ENCODE measurements at regions not wholly inside any gene's neighbourhood (a gene's known extent, or its start where the extent isn't known, plus 50 kb on each side); places are given as distances from the start of the nearest gene placed in this dataset.

DNA sequence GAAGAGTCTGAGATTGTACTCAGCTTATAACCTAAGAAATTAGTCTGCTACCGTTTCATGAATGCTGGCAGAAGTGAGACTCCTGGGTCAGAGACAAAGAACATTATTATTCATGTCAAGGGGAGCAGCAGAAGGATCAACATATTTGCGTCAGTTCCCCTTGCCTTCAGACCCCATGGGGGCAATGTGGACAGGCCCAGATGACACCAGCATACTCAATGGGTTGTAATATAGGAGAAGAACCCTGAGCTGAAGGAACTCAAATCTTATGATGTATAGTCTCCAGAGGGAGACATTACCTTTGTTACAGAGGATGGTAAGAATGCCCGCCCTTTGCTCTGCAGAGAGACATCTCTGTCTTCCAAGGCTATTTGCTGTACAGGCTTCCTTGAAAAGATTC, 384.4 kb downstream of the EPM2A start (continued):
- TF ChIP-seq CTCF (IDR thresholded peaks at IDR 0.05; ENCODE audit: low read depth, low read length, missing input control) (no peak), FOXA1 (IDR thresholded peaks at IDR 0.05) (no peak), MAX (IDR thresholded peaks at IDR 0.05) (no peak), RAD21 (IDR thresholded peaks at IDR 0.05) (no peak), EGR1 (IDR thresholded peaks at IDR 0.05; ENCODE audit: low read depth in 2 of 2) (no peak)

GRCh38 chr6:145352382-145353080, 382.8 kb downstream of the EPM2A start:
- no peak overlapping the region for H3K4me3 ChIP-seq (ENCODE audit: low read depth in 1 of 3, low read length in 3 of 3)
- H3K4me1 ChIP-seq (ENCODE audit: control insufficient read depth in 4 of 4, insufficient read depth in 4 of 4, low read length in 3 of 4), result no peaks in the 10 kb centered on the region
- H3K27ac ChIP-seq (ENCODE audit: low read depth in 1 of 2, low read length in 2 of 2), result no peak overlapping the region
- no peaks in the 10 kb centered on the region for H3K36me3 ChIP-seq (ENCODE audit: control insufficient read depth in 4 of 4, insufficient read depth in 3 of 4, low read depth in 1 of 4, low read length in 3 of 4)
- DNase-seq (ENCODE audit: low spot score), result no peak
- H3K9ac ChIP-seq (ENCODE audit: low read depth in 1 of 2, low read length in 2 of 2), result no peak overlapping the region
- WGBS, result 92% methylated on average over 11 of the region's 11 CpGs
- no peaks in the 10 kb centered on the region for H3K27me3 ChIP-seq (ENCODE audit: control insufficient read depth in 4 of 4, insufficient read depth in 4 of 4, low read length in 3 of 4)
- H3K9me3 ChIP-seq (ENCODE audit: control insufficient read depth in 4 of 4, low read length in 3 of 4), result no peaks in the 10 kb centered on the region
- TF ChIP-seq NR2F2 (IDR thresholded peaks at IDR 0.05) (no peak), YY1 (IDR thresholded peaks at IDR 0.05) (no peak), HNF4A (conservative IDR thresholded peaks at IDR 0.05) (no peak), REST (IDR thresholded peaks at IDR 0.05) (no peak), EGR1 (IDR thresholded peaks at IDR 0.05; ENCODE audit: low read depth in 2 of 2) (no peak), JUND (IDR thresholded peaks at IDR 0.05) (no peak), FOXA1 (IDR thresholded peaks at IDR 0.05) (no peak), HNF4G (IDR thresholded peaks at IDR 0.05) (no peak), RAD21 (IDR thresholded peaks at IDR 0.05) (no peak), MAX (IDR thresholded peaks at IDR 0.05) (no peak), TAF1 (conservative IDR thresholded peaks at IDR 0.05) (no peak), FOXA2 (IDR thresholded peaks at IDR 0.05) (no peak), CTCF (IDR thresholded peaks at IDR 0.05; ENCODE audit: low read depth, low read length, missing input control) (no peak), SP1 (IDR thresholded peaks at IDR 0.05) (no peak)

Data from liver (tissue), 8 donors.